HEK293 (cell line): ENCODE measurements at regions not wholly inside any gene's neighbourhood (a gene's known extent, or its start where the extent isn't known, plus 50 kb on each side); places are given as distances from the start of the nearest gene placed in this dataset.

Source experiments
- CTCF ChIA-PET: fragments of 350-600 bp; formaldehyde crosslinking; extraction: SDS; loops from one replicate; lab custom pipeline; 2021; ENCODE audit warnings: antibody characterized with exemption; lab: Yijun Ruan, JAX
- POLR2A ChIA-PET: fragments of 300-600 bp; formaldehyde crosslinking; extraction: SDS; loops from one replicate; lab custom pipeline; 2020; ENCODE audit warnings: antibody characterized with exemption, inconsistent platforms; lab: Yijun Ruan, JAX
- H3K27ac ChIP-seq: fragments of 200-500 bp; sonication (Bioruptor generic); 2 replicates; pipeline ENCODE4 v1.5.1; 2014; ENCODE audit warnings: low read depth, low read length, control low read depth, inconsistent platforms; ENCODE audit errors: extremely low read depth
- H3K36me3 ChIP-seq, 2 experiments: fragments of 200-500 bp in 1 of 2; sonication (Bioruptor generic) in 1 of 2; 1 replicate in 1 of 2; 2 replicates in 1 of 2; pipeline ENCODE4 v1.5.1; 2014 to 2017; ENCODE audit warnings: inconsistent platforms in 2 of 2, low read length in 2 of 2; ENCODE audit not compliant: control insufficient read depth in 2 of 2, insufficient read depth in 1 of 2
- H3K4me1 ChIP-seq: fragments of 200-500 bp; sonication (Bioruptor generic); 2 replicates; pipeline ENCODE4 v1.5.1; 2014; ENCODE audit warnings: mild to moderate bottlenecking, low read length, inconsistent platforms; ENCODE audit not compliant: control insufficient read depth, insufficient read depth
- H3K4me3 ChIP-seq: 2 replicates; pipeline ENCODE4 v1.5.1; 2011; ENCODE audit warnings: low read depth, mild to moderate bottlenecking, control low read depth, low read length, moderate library complexity
- H3K9me3 ChIP-seq: fragments of 200-500 bp; sonication (Bioruptor generic); 2 replicates; pipeline ENCODE4 v1.5.1; 2014; ENCODE audit warnings: low read depth, low read length, inconsistent platforms; ENCODE audit not compliant: control insufficient read depth, insufficient read depth
- ATF2 ChIP-seq: fragments of 450-650 bp; formaldehyde crosslinking; IDR thresholded peaks from 2 replicates; pipeline ENCODE4 v1.5.1; 2016; ENCODE audit warnings: missing biosample characterization, missing genetic modification characterization, low read depth
- HIC1 ChIP-seq: fragments of 450-650 bp; formaldehyde crosslinking; IDR thresholded peaks from 2 replicates; pipeline ENCODE4 v1.5.1; 2016; ENCODE audit warnings: missing biosample characterization, missing genetic modification characterization
- KLF7 ChIP-seq: fragments of 450-650 bp; formaldehyde crosslinking; IDR thresholded peaks from 2 replicates; pipeline ENCODE4 v1.5.1; 2016; ENCODE audit warnings: missing biosample characterization, missing genetic modification characterization, borderline replicate concordance
- MYNN ChIP-seq: fragments of 450-650 bp; formaldehyde crosslinking; IDR thresholded peaks from 2 replicates; pipeline ENCODE4 v1.5.1; 2016; ENCODE audit warnings: missing biosample characterization, missing genetic modification characterization, borderline replicate concordance
- ZBTB26 ChIP-seq: fragments of 450-650 bp; formaldehyde crosslinking; optimal IDR thresholded peaks from 2 replicates; pipeline ENCODE3; 2016; ENCODE audit warnings: missing biosample characterization, mild to moderate bottlenecking, missing genetic modification characterization
- ZEB2 ChIP-seq: fragments of 450-650 bp; formaldehyde crosslinking; IDR thresholded peaks from 2 replicates; pipeline ENCODE4 v1.5.1; 2016; ENCODE audit warnings: missing biosample characterization, missing genetic modification characterization
- ZFP3 ChIP-seq: fragments of 450-650 bp; formaldehyde crosslinking; IDR thresholded peaks from 2 replicates; pipeline ENCODE4 v1.5.1; 2016; ENCODE audit warnings: low read depth, missing biosample characterization, missing genetic modification characterization
- ZFP69B ChIP-seq: fragments of 450-650 bp; formaldehyde crosslinking; IDR thresholded peaks from 2 replicates; pipeline ENCODE4 v1.5.1; 2016; ENCODE audit warnings: missing biosample characterization, missing genetic modification characterization
- ZNF26 ChIP-seq: fragments of 450-650 bp; formaldehyde crosslinking; IDR thresholded peaks from 2 replicates; pipeline ENCODE4 v1.5.1; 2016; ENCODE audit warnings: missing biosample characterization, missing genetic modification characterization
- ZNF555 ChIP-seq: fragments of 450-650 bp; formaldehyde crosslinking; conservative IDR thresholded peaks from 2 replicates; pipeline ENCODE4 v1.5.1; 2017; ENCODE audit warnings: missing biosample characterization, mild to moderate bottlenecking, missing genetic modification characterization, inconsistent platforms
- ZNF558 ChIP-seq: fragments of 450-650 bp; formaldehyde crosslinking; IDR thresholded peaks from 2 replicates; pipeline ENCODE4 v1.5.1; 2016; ENCODE audit warnings: missing biosample characterization, missing genetic modification characterization
- ZNF560 ChIP-seq: fragments of 450-650 bp; formaldehyde crosslinking; IDR thresholded peaks from 2 replicates; pipeline ENCODE4 v1.5.1; 2017; ENCODE audit warnings: missing biosample characterization, missing genetic modification characterization, borderline replicate concordance
- ZNF580 ChIP-seq: fragments of 450-650 bp; formaldehyde crosslinking; IDR thresholded peaks from 2 replicates; pipeline ENCODE4 v1.5.1; 2016; ENCODE audit warnings: missing biosample characterization, missing genetic modification characterization
- ZNF76 ChIP-seq: fragments of 450-650 bp; formaldehyde crosslinking; IDR thresholded peaks from 2 replicates; pipeline ENCODE4; 2016; ENCODE audit warnings: low read depth, missing biosample characterization, missing genetic modification characterization, borderline replicate concordance
- ZNF777 ChIP-seq: fragments of 450-650 bp; formaldehyde crosslinking; IDR thresholded peaks from 2 replicates; pipeline ENCODE4 v1.5.1; 2017; ENCODE audit warnings: missing biosample characterization, missing genetic modification characterization, borderline replicate concordance
- ZSCAN23 ChIP-seq: fragments of 450-650 bp; formaldehyde crosslinking; IDR thresholded peaks from 2 replicates; pipeline ENCODE4 v1.5.1; 2016; ENCODE audit warnings: missing biosample characterization, missing genetic modification characterization
- TF ChIP-seq, protein P1 (sequence below): fragments of 450-650 bp; formaldehyde crosslinking; IDR thresholded peaks from 2 replicates; pipeline ENCODE4 v1.5.1; 2016; ENCODE audit warnings: missing biosample characterization, missing genetic modification characterization
- TF ChIP-seq, protein P2 (sequence below): fragments of 450-650 bp; formaldehyde crosslinking; IDR thresholded peaks from 2 replicates; pipeline ENCODE4 v1.5.1; 2017; ENCODE audit warnings: missing biosample characterization, missing genetic modification characterization
- TF ChIP-seq, protein P3 (sequence below): fragments of 450-650 bp; formaldehyde crosslinking; IDR thresholded peaks from 2 replicates; pipeline ENCODE4 v1.5.1; 2017; ENCODE audit warnings: missing biosample characterization, mild to moderate bottlenecking, missing genetic modification characterization, moderate library complexity

GRCh38 chr18:62442391-62442790 is 80.4 kb upstream of the ZCCHC2 start:
- no peak overlapping the region for H3K4me3 ChIP-seq
- no peaks in the 10 kb centered on the region for H3K9me3 ChIP-seq
- no peak overlapping the region for H3K27ac ChIP-seq
- no peak for TF ChIP-seq MYNN (tag by site-specific recombination)
- no peak for TF ChIP-seq ZFP69B
- TF ChIP-seq ZSCAN23: no peak
- TF ChIP-seq ATF2 (tag by site-specific recombination): no peak
- no peak for TF ChIP-seq ZNF26 (tag by site-specific recombination)
- no peak for TF ChIP-seq ZNF555 (tag by site-specific recombination)
- no peak for TF ChIP-seq ZBTB26 (tag by site-specific recombination)
- TF ChIP-seq, protein P1, sequence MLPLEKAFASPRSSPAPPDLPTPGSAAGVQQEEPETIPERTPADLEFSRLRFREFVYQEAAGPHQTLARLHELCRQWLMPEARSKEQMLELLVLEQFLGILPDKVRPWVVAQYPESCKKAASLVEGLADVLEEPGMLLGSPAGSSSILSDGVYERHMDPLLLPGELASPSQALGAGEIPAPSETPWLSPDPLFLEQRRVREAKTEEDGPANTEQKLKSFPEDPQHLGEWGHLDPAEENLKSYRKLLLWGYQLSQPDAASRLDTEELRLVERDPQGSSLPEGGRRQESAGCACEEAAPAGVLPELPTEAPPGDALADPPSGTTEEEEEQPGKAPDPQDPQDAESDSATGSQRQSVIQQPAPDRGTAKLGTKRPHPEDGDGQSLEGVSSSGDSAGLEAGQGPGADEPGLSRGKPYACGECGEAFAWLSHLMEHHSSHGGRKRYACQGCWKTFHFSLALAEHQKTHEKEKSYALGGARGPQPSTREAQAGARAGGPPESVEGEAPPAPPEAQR (tag by site-specific recombination): no peak
- TF ChIP-seq ZEB2 (tag by site-specific recombination): no peak
- TF ChIP-seq, protein P2, sequence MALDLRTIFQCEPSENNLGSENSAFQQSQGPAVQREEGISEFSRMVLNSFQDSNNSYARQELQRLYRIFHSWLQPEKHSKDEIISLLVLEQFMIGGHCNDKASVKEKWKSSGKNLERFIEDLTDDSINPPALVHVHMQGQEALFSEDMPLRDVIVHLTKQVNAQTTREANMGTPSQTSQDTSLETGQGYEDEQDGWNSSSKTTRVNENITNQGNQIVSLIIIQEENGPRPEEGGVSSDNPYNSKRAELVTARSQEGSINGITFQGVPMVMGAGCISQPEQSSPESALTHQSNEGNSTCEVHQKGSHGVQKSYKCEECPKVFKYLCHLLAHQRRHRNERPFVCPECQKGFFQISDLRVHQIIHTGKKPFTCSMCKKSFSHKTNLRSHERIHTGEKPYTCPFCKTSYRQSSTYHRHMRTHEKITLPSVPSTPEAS (tag by site-specific recombination): no peak
- TF ChIP-seq, protein P3, sequence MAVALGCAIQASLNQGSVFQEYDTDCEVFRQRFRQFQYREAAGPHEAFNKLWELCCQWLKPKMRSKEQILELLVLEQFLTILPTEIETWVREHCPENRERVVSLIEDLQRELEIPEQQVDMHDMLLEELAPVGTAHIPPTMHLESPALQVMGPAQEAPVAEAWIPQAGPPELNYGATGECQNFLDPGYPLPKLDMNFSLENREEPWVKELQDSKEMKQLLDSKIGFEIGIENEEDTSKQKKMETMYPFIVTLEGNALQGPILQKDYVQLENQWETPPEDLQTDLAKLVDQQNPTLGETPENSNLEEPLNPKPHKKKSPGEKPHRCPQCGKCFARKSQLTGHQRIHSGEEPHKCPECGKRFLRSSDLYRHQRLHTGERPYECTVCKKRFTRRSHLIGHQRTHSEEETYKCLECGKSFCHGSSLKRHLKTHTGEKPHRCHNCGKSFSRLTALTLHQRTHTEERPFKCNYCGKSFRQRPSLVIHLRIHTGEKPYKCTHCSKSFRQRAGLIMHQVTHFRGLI: no peak
- TF ChIP-seq ZNF76 (tag by site-specific recombination): no peak
- no peak for TF ChIP-seq ZNF777
- TF ChIP-seq ZNF558 (tag by site-specific recombination): no peak
- TF ChIP-seq ZNF560 (tag by site-specific recombination): no peak
- no peak for TF ChIP-seq ZNF580 (tag by site-specific recombination)
- no peak for TF ChIP-seq HIC1 (tag by site-specific recombination)
- TF ChIP-seq KLF7 (tag by site-specific recombination): no peak
- TF ChIP-seq ZFP3 (tag by site-specific recombination): no peak
- ChIA-PET POLR2A (interaction anchor here (0.6 kb wide), 1 partner anchor 85 kb away, joined by 5 read pairs; no protein-coding TSS in a partner anchor), CTCF (interaction anchor here (1.1 kb wide), 1 partner anchor 17 kb away, joined by 3 read pairs; no protein-coding TSS in a partner anchor)
- H3K4me1 ChIP-seq: peaks cover 12% of the 10 kb centered on the region
- H3K36me3 ChIP-seq: no peaks in the 10 kb centered on the region
